Large intestine (tissue), 3 donors: ENCODE measurements at regions not wholly inside any gene's neighbourhood (a gene's known extent, or its start where the extent isn't known, plus 50 kb on each side); places are given as distances from the start of the nearest gene placed in this dataset.
A peak's percentile ranks its signal among the peaks of the same experiment; 100 is the strongest.
"Not testable (repeated sequence)": the region's sequence is repeated elsewhere in the genome, so short reads cannot be mapped to it uniquely, and the experiment has no call there.

ENCODE experiments used
- DNase-seq, 2 donors: peaks; one replicate each; pipeline versions ENCODE4 v3.0.0 to v3.0.0-alpha.2; 2013
- H3K27ac ChIP-seq: one replicate; pipeline ENCODE4 v1.5.1; 2013; ENCODE audit warnings: low read length
- H3K27me3 ChIP-seq: 2 replicates; pipeline ENCODE4 v1.6.1; 2013; ENCODE audit warnings: low read length; ENCODE audit not compliant: control insufficient read depth, insufficient read depth
- H3K36me3 ChIP-seq: 2 replicates; pipeline ENCODE4 v1.6.1; 2013; ENCODE audit warnings: low read length; ENCODE audit not compliant: control insufficient read depth, insufficient read depth
- H3K4me1 ChIP-seq: one replicate; pipeline ENCODE4 v1.6.1; 2013; ENCODE audit warnings: low read length; ENCODE audit not compliant: control insufficient read depth, insufficient read depth
- H3K4me3 ChIP-seq: one replicate; pipeline ENCODE4 v1.5.1; 2013; ENCODE audit warnings: low read length
- H3K9me3 ChIP-seq: one replicate; pipeline ENCODE4 v1.6.1; 2013; ENCODE audit warnings: mild to moderate bottlenecking, low read depth, low read length, moderate library complexity; ENCODE audit not compliant: control insufficient read depth
- WGBS: methylation state at CpG from one replicate; pipeline ENCODE4 v1.1.5; 2013; ENCODE audit warnings: low lambda C conversion rate; ENCODE audit not compliant: insufficient coverage; 5-methylcytosine and 5-hydroxymethylcytosine counted together

GRCh38 chr2:168320267-168320666, 72.9 kb upstream of the STK39 start:
- Histone ChIP-seq H3K9me3 (no peaks in the 10 kb centered on the region), H3K27me3 (no peaks in the 10 kb centered on the region), H3K4me3 (no peak overlapping the region), H3K4me1 (no peaks in the 10 kb centered on the region), H3K27ac (no peak overlapping the region), H3K36me3 (no peaks in the 10 kb centered on the region)
- no peak for DNase-seq

- DNase-seq: no peak
- Histone ChIP-seq H3K9me3 (peaks cover 5% of the 10 kb centered on the region), H3K4me1 (peaks cover 3% of the 10 kb centered on the region), H3K4me3 (no peak overlapping the region), H3K27ac (no peak overlapping the region), H3K36me3 (no peaks in the 10 kb centered on the region), H3K27me3 (no peaks in the 10 kb centered on the region)
- WGBS: 100% methylated on average over 1 of the region's 3 CpGs
These were observed 75.1 kb upstream of the STK39 start for GRCh38 chr2:168322325-168323007.

- 87% methylated on average over 3 of the region's 11 CpGs for WGBS
- no peak overlapping the region for H3K4me3 ChIP-seq
- H3K36me3 ChIP-seq: no peaks in the 10 kb centered on the region
- H3K27me3 ChIP-seq: no peaks in the 10 kb centered on the region
- no peak overlapping the region for H3K27ac ChIP-seq
- H3K9me3 ChIP-seq: peaks cover 6% of the 10 kb centered on the region
- peaks cover 3% of the 10 kb centered on the region for H3K4me1 ChIP-seq
- DNase-seq: no peak
These were observed 76.2 kb upstream of the STK39 start for GRCh38 chr2:168323529-168324021.

DNA sequence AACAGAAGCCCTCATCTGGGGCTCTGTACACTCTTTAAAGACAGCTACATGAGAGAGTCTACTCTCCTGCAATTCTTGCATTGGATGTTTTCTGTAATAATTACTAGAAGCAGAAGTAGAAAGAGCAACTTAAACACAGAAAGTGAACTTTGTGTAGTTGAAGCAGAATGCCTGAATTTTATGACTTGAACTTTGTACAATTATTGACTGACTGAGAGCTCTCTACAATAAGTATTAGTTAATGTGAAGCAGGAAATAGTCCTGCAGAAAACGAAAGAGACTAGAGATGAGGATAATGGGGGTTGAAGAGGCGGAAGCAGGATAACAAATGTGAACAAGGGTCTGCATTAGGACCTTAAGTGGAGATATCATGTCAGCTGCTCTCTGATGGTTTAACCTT, 79.2 kb upstream of the STK39 start:
- peaks cover 28% of the 10 kb centered on the region for H3K9me3 ChIP-seq
- peak overlapping the region; percentile 83 for H3K27ac ChIP-seq
- no peak overlapping the region for H3K4me3 ChIP-seq
- WGBS: 20% methylated on average over 1 of the region's 2 CpGs
- H3K36me3 ChIP-seq: no peaks in the 10 kb centered on the region
- no peaks in the 10 kb centered on the region for H3K27me3 ChIP-seq
- peak; percentile 67 to 88 for DNase-seq
- peaks cover 3% of the 10 kb centered on the region for H3K4me1 ChIP-seq

DNA sequence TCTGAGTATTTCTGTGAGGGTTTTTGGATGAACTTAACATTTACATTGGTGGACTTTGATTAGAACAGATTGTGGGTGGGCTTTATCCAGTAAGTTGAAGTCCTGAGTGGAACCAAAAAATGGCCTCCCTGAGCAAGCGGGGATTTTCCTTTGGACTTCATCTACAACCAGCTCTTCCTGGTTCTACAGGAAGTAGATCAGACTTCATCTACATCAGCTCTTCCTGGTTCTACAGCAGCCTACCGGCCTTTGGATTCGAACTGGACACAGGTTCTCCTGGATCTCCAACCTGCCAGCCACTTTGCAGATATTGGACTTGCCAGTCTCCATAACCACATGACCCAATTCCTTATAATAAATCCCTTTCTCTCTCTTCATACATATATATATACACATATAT, 79.9 kb upstream of the STK39 start:
- Histone ChIP-seq H3K4me1 (peaks cover 3% of the 10 kb centered on the region), H3K27ac (peak overlapping the region; percentile 83), H3K27me3 (no peaks in the 10 kb centered on the region), H3K4me3 (no peak overlapping the region), H3K9me3 (peaks cover 31% of the 10 kb centered on the region), H3K36me3 (no peaks in the 10 kb centered on the region)
- no peak for DNase-seq
- WGBS: no CpG with 5 or more reads among the region's 3 CpGs

GRCh38 chr2:168328421-168328820, 81.0 kb upstream of the STK39 start:
- Histone ChIP-seq H3K4me1 (peaks cover 3% of the 10 kb centered on the region), H3K27me3 (no peaks in the 10 kb centered on the region), H3K9me3 (peaks cover 31% of the 10 kb centered on the region), H3K36me3 (no peaks in the 10 kb centered on the region), H3K4me3 (no peak overlapping the region), H3K27ac (no peak overlapping the region)
- DNase-seq: no peak
- WGBS: no CpG with 5 or more reads among the region's 2 CpGs

DNA sequence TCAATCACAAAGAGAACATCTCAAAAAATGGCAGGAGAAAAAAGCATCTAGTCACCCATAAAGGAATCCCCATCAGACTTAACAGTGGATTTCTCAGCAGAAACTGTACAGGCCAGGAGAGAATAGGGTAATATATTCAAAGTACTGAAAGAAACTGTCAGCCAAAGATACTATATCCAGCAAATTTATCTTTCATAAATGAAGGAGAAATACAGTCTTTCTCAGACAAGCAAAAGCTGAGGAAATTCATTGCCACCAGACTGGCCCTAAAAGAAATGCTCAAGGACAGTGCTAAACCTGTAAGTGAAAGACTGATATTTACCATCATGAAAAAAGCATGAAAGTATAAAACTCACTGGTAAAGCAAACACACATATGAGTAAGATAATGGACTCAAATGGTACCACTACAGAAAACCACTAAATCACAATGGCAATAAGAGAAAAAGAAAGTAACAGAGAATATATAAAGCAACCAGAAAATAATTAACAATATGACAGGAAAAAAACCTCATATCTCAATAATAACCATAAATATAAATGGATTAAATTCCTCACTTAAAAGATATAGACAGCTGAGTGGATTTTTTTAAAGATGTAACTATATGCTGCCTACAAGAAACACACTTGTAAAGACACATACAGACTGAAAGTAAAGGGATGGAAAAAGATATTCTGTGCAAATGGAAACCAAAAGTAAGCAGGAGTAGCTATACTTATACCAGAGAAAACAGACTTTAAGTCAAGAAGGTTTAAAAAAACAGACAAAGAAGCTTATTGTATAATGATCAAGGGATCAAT, 83.4 kb upstream of the STK39 start:
- Histone ChIP-seq H3K9me3 (peaks cover 31% of the 10 kb centered on the region), H3K36me3 (no peaks in the 10 kb centered on the region), H3K27me3 (no peaks in the 10 kb centered on the region), H3K27ac (no peak overlapping the region), H3K4me1 (peaks cover 4% of the 10 kb centered on the region), H3K4me3 (no peak overlapping the region)
- DNase-seq: no peak

- not testable (repeated sequence) for H3K27ac ChIP-seq, H3K4me1 ChIP-seq, H3K27me3 ChIP-seq, H3K36me3 ChIP-seq, H3K4me3 ChIP-seq, DNase-seq
- peaks cover 16% of the 10 kb centered on the region for H3K9me3 ChIP-seq
- WGBS: 100% methylated on average over 2 of the region's 8 CpGs
These were observed 87.9 kb upstream of the STK39 start for GRCh38 chr2:168335254-168335653.

DNA sequence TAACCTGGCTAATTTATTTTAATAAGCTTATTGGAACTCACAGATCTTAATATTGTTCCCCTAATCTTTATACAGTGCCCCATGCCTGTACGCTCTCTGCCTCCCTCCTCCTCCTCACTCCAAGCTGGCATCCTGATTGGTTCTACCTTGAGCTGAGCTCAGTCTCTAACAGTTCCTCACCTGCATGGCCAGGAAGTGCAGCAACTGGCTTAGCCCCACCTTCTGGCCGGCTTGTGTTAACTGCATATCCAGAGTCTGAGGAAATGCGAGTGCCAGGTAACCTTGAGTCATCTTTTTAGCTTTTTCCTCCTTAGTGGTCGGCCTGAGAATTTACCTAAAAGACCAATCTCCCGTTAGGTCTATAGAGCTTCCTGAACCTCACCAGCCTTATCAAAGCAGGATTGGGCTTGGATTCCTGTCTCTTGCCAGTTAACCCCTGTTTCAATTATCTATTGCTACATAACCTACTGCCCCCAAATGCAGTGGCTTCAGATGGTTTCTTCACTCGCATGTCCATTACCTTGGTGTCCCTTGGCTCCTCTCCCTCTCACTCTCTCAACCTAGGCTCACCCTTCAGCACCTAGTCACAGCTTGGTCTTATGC, 89.5 kb upstream of the STK39 start:
- DNase-seq: peak; percentile 57 to 65
- Histone ChIP-seq H3K27me3 (no peaks in the 10 kb centered on the region), H3K9me3 (peaks cover under 1% of the 10 kb centered on the region), H3K36me3 (no peaks in the 10 kb centered on the region), H3K4me3 (no peak overlapping the region), H3K4me1 (peaks cover 3% of the 10 kb centered on the region), H3K27ac (no peak overlapping the region)
- WGBS: 51% methylated on average over 2 of the region's 6 CpGs

- Histone ChIP-seq H3K27ac (no peak overlapping the region), H3K36me3 (no peaks in the 10 kb centered on the region), H3K9me3 (no peaks in the 10 kb centered on the region), H3K4me3 (no peak overlapping the region), H3K27me3 (no peaks in the 10 kb centered on the region), H3K4me1 (peaks cover 3% of the 10 kb centered on the region)
- no peak for DNase-seq
- WGBS: 0% methylated on average over 1 of the region's 3 CpGs
These were observed 90.9 kb upstream of the STK39 start for GRCh38 chr2:168338292-168338691.
